ENCODE measurements at regions not wholly inside any gene's neighbourhood (a gene's known extent, or its start where the extent isn't known, plus 50 kb on each side); places are given as distances from the start of the nearest gene placed in this dataset.

DNA sequence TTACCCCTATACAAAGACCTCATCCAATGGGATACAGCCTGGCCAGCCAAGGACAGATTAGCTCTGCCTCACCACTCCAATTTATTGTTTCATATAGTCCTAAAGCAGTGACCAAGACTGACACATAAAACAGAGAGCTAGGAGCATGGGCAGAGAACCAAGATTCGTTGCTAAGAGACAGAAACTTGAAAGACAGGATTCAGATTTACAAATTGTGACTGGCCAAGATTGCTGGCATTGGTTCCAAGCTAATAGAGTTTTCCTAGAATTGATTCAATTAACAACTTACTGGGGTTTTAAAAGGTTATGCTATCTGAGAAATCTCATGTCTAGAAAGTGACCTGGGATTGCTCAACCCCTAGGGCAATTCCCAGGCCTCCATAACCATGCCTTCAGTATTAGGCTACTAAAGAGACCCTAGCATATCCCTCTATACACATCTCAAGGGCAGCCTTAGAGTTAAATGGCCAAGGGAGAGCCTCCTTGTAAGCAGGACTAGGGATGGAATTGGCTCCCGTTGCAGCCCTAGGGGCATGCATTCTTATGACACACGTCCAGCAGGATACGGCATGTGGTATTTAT is 75.6 kb downstream of the ICOS start:
- Mint-ChIP-seq H3K9me3 (peaks cover 10% of the 10 kb centered on the region), H3K36me3 (ENCODE audit: low read depth) (peaks cover 7% of the 10 kb centered on the region), H3K4me1 (ENCODE audit: low read depth) (peaks cover 22% of the 10 kb centered on the region), H3K27me3 (ENCODE audit: low read depth) (peaks cover 6% of the 10 kb centered on the region), H3K4me3 (no peak overlapping the region), H3K27ac (no peak overlapping the region)
- DNase-seq (ENCODE audit: low spot score): no peak

GRCh38 chr2:204015118-204015843 is 78.7 kb downstream of the ICOS start:
- peaks cover 6% of the 10 kb centered on the region for H3K27me3 Mint-ChIP-seq (ENCODE audit: low read depth)
- H3K36me3 Mint-ChIP-seq (ENCODE audit: low read depth): peaks cover 2% of the 10 kb centered on the region
- H3K4me3 Mint-ChIP-seq: no peak overlapping the region
- peaks cover 30% of the 10 kb centered on the region for H3K4me1 Mint-ChIP-seq (ENCODE audit: low read depth)
- H3K9me3 Mint-ChIP-seq: peaks cover 10% of the 10 kb centered on the region
- no peak overlapping the region for H3K27ac Mint-ChIP-seq
- no peak for DNase-seq (ENCODE audit: low spot score)

GRCh38 chr2:204018717-204019116 is 82.2 kb downstream of the ICOS start:
- H3K4me1 Mint-ChIP-seq (ENCODE audit: low read depth): peaks cover 31% of the 10 kb centered on the region
- no peak for DNase-seq (ENCODE audit: low spot score)
- H3K27me3 Mint-ChIP-seq (ENCODE audit: low read depth): peaks cover 6% of the 10 kb centered on the region
- peaks cover 2% of the 10 kb centered on the region for H3K36me3 Mint-ChIP-seq (ENCODE audit: low read depth)
- H3K27ac Mint-ChIP-seq: no peak overlapping the region
- H3K4me3 Mint-ChIP-seq: no peak overlapping the region
- H3K9me3 Mint-ChIP-seq: peaks cover 10% of the 10 kb centered on the region

DNA sequence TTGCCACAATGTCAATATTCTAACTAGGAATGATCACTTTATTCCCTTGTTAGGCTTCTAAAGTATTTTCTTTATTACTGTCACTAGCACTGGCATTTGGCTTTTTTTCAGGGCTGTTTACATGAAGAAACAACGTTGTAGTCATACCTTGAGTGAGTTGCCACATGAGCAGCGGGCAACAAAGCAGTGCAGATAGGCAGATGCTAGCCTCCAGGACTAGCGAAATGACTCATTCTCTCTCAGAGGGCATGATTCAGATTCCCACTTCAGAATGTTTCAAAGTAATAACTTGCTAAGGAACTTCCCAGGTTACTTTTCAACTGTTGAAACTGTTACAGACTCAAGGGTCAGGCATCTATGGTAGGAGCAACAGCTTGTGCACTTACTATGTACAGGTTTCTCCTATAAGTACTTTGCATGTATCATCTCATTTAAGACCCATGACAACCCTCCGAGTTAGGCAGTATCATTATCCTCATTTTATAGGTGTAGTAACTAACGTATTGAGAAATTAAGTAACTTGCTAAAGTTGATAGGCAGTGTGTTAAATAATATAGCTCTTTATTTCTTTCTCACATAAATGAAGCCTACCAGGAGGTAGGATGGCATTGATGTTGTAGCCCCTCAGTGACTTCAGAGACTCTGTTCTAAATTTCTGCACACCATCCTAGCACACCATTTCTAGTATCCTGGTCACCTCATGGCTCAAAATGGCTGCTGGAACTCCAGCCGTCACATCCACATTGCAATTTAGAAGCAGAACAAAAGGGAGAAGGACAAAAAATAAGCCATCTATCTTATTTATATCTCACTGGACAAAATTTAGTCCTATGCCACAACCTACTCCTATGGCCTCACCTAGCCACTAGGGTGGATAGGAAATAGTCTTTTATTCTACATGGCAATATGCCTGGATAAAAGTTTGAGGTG is 83.3 kb downstream of the ICOS start:
- H3K27ac Mint-ChIP-seq: no peak overlapping the region
- H3K4me3 Mint-ChIP-seq: no peak overlapping the region
- H3K4me1 Mint-ChIP-seq (ENCODE audit: low read depth): peaks cover 36% of the 10 kb centered on the region
- DNase-seq (ENCODE audit: low spot score): peak; percentile 80
- H3K36me3 Mint-ChIP-seq (ENCODE audit: low read depth): peaks cover 2% of the 10 kb centered on the region
- peaks cover 10% of the 10 kb centered on the region for H3K9me3 Mint-ChIP-seq
- H3K27me3 Mint-ChIP-seq (ENCODE audit: low read depth): no peaks in the 10 kb centered on the region

- Mint-ChIP-seq H3K27ac (no peak overlapping the region), H3K4me3 (no peak overlapping the region), H3K27me3 (ENCODE audit: low read depth) (no peaks in the 10 kb centered on the region), H3K36me3 (ENCODE audit: low read depth) (peaks cover 2% of the 10 kb centered on the region), H3K4me1 (ENCODE audit: low read depth) (peaks cover 33% of the 10 kb centered on the region), H3K9me3 (peaks cover 5% of the 10 kb centered on the region)
- DNase-seq (ENCODE audit: low spot score): no peak
Observed at GRCh38 chr2:204021290-204022081, 84.9 kb downstream of the ICOS start.

- Mint-ChIP-seq H3K4me1 (ENCODE audit: low read depth) (peaks cover 43% of the 10 kb centered on the region), H3K36me3 (ENCODE audit: low read depth) (peaks cover 2% of the 10 kb centered on the region), H3K27me3 (ENCODE audit: low read depth) (no peaks in the 10 kb centered on the region), H3K9me3 (peaks cover 5% of the 10 kb centered on the region), H3K27ac (no peak overlapping the region), H3K4me3 (no peak overlapping the region)
- no peak for DNase-seq (ENCODE audit: low spot score)
Observed at GRCh38 chr2:204022550-204022949, 86.0 kb downstream of the ICOS start.

DNA sequence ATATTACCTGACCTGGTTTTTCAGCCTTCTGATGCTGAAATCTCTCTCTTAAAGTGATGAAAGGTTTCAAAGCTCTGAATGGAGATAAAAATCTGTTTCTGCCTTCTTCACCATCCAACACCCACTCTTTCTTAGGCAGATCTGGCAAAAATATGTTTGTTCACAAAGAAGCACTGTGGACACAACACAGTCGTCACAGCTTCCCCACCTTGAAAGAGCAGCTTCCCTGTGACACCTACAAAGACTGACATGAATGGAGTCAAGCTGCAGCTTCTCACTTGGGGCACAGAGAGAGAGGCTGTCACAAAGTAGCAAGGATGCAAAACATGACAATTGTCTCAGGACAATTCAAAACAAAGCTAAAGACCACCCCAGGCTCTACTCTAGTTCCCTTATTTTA is 86.5 kb downstream of the ICOS start:
- Mint-ChIP-seq H3K4me1 (ENCODE audit: low read depth) (peaks cover 44% of the 10 kb centered on the region), H3K27me3 (ENCODE audit: low read depth) (no peaks in the 10 kb centered on the region), H3K36me3 (ENCODE audit: low read depth) (no peaks in the 10 kb centered on the region), H3K27ac (no peak overlapping the region), H3K4me3 (no peak overlapping the region), H3K9me3 (no peaks in the 10 kb centered on the region)
- DNase-seq (ENCODE audit: low spot score): no peak

DNA sequence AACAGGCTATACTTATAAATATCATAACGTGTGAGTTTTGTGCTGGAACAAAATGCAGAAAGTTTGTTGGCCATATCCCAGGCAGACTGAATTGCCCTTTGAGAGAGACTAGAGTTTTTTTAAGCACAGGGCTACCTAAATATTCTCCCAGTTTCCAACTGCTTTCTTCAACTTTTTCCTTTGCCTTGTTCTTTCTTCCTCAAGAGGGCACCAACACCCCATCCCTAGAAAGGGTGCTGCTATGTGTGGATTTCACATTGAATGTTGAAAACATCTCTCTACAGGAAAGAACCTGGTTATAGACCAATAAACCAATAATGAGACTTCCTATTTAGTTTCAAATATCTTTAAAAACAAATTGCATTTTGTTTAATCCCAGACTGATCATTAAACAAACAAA is 87.9 kb downstream of the ICOS start:
- no peaks in the 10 kb centered on the region for H3K27me3 Mint-ChIP-seq (ENCODE audit: low read depth)
- no peak for DNase-seq (ENCODE audit: low spot score)
- no peaks in the 10 kb centered on the region for H3K9me3 Mint-ChIP-seq
- no peaks in the 10 kb centered on the region for H3K36me3 Mint-ChIP-seq (ENCODE audit: low read depth)
- H3K4me1 Mint-ChIP-seq (ENCODE audit: low read depth): peaks cover 36% of the 10 kb centered on the region
- no peak overlapping the region for H3K4me3 Mint-ChIP-seq
- no peak overlapping the region for H3K27ac Mint-ChIP-seq

- Mint-ChIP-seq H3K27me3 (ENCODE audit: low read depth) (no peaks in the 10 kb centered on the region), H3K36me3 (ENCODE audit: low read depth) (no peaks in the 10 kb centered on the region), H3K4me1 (ENCODE audit: low read depth) (peaks cover 32% of the 10 kb centered on the region), H3K9me3 (no peaks in the 10 kb centered on the region), H3K4me3 (no peak overlapping the region), H3K27ac (no peak overlapping the region)
- no peak for DNase-seq (ENCODE audit: low spot score)
Observed at GRCh38 chr2:204024906-204025475, 88.4 kb downstream of the ICOS start.

GRCh38 chr2:204026294-204026693 is 89.7 kb downstream of the ICOS start:
- no peaks in the 10 kb centered on the region for H3K27me3 Mint-ChIP-seq (ENCODE audit: low read depth)
- no peak for DNase-seq (ENCODE audit: low spot score)
- peak overlapping the region; percentile 46 for H3K27ac Mint-ChIP-seq
- no peaks in the 10 kb centered on the region for H3K36me3 Mint-ChIP-seq (ENCODE audit: low read depth)
- no peaks in the 10 kb centered on the region for H3K9me3 Mint-ChIP-seq
- H3K4me3 Mint-ChIP-seq: no peak overlapping the region
- peaks cover 30% of the 10 kb centered on the region for H3K4me1 Mint-ChIP-seq (ENCODE audit: low read depth)

- DNase-seq (ENCODE audit: low spot score): no peak
- Mint-ChIP-seq H3K4me3 (no peak overlapping the region), H3K9me3 (no peaks in the 10 kb centered on the region), H3K4me1 (ENCODE audit: low read depth) (peaks cover 30% of the 10 kb centered on the region), H3K27me3 (ENCODE audit: low read depth) (no peaks in the 10 kb centered on the region), H3K27ac (peak overlapping the region; percentile 46), H3K36me3 (ENCODE audit: low read depth) (no peaks in the 10 kb centered on the region)
Observed at GRCh38 chr2:204027091-204027490, 90.5 kb downstream of the ICOS start.

DNA sequence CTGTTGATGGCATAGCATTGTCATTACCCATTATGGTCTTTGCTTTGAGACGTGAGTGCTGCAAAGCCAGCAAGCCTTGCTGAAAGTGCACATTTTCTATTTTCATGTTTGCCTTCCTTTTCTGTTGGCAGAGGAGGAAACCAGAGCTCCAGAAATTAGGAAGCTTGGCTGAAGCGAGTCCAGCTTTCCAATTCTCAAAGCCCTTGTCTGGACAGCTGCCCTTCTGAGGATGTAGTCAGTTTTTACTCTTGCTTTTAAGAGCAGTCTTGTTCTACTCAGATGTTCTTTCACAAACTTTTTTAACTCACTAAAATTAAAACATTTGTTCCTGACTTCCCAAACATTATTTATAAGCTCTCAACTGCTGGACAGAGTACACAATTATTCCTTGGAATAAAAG is 93.8 kb downstream of the ICOS start:
- H3K27me3 Mint-ChIP-seq (ENCODE audit: low read depth): no peaks in the 10 kb centered on the region
- no peak overlapping the region for H3K27ac Mint-ChIP-seq
- H3K4me3 Mint-ChIP-seq: no peak overlapping the region
- no peak for DNase-seq (ENCODE audit: low spot score)
- H3K4me1 Mint-ChIP-seq (ENCODE audit: low read depth): peaks cover 16% of the 10 kb centered on the region
- H3K36me3 Mint-ChIP-seq (ENCODE audit: low read depth): no peaks in the 10 kb centered on the region
- no peaks in the 10 kb centered on the region for H3K9me3 Mint-ChIP-seq

- no peak for DNase-seq (ENCODE audit: low spot score)
- peaks cover 16% of the 10 kb centered on the region for H3K4me1 Mint-ChIP-seq (ENCODE audit: low read depth)
- H3K27ac Mint-ChIP-seq: no peak overlapping the region
- no peaks in the 10 kb centered on the region for H3K9me3 Mint-ChIP-seq
- peaks cover 2% of the 10 kb centered on the region for H3K36me3 Mint-ChIP-seq (ENCODE audit: low read depth)
- no peak overlapping the region for H3K4me3 Mint-ChIP-seq
- H3K27me3 Mint-ChIP-seq (ENCODE audit: low read depth): no peaks in the 10 kb centered on the region
Observed at GRCh38 chr2:204031056-204031455, 94.5 kb downstream of the ICOS start.

Measured in T-helper 2 cell treated with Interferon-gamma antibody and Interleukin-4, amounts not matched to agents 5 μg/mL and 100 μg/mL, for 36 hours (primary cell).